Keratinocyte (primary cell): ENCODE measurements at regions not wholly inside any gene's neighbourhood (a gene's known extent, or its start where the extent isn't known, plus 50 kb on each side); places are given as distances from the start of the nearest gene placed in this dataset.

Source experiments
- DNase-seq: peaks from one replicate; pipeline ENCODE4 v3.0.0-alpha.2; 2011; ENCODE audit warnings: low read depth, missing footprints, low spot score
- FAIRE-seq: peaks from 2 replicates; lab custom pipeline; 2011; peaks lifted over from hg19 to GRCh38; lab: Jason Lieb, UNC
- H2AFZ ChIP-seq: 2 replicates; pipeline ENCODE4 v1.6.0; 2012; ENCODE audit warnings: low read length, control low read depth, inconsistent platforms; ENCODE audit not compliant: control insufficient read depth
- H3K27ac ChIP-seq: 2 replicates; pipeline ENCODE4 v1.5.1; 2011; ENCODE audit warnings: low read length; ENCODE audit not compliant: control insufficient read depth, insufficient read depth
- H3K27me3 ChIP-seq: 3 replicates; pipeline ENCODE4 v1.6.0; 2011; ENCODE audit warnings: low read length; ENCODE audit not compliant: control insufficient read depth, insufficient read depth; ENCODE audit errors: extremely low read depth
- H3K36me3 ChIP-seq, 2 experiments: 2 replicates in 1 of 2; 3 replicates in 1 of 2; pipeline ENCODE4 v1.5.1; 2011; ENCODE audit warnings: low read length in 2 of 2, mild to moderate bottlenecking in 1 of 2; ENCODE audit not compliant: control insufficient read depth in 2 of 2, insufficient read depth in 2 of 2; ENCODE audit errors: extremely low read depth in 1 of 2
- H3K4me1 ChIP-seq: 3 replicates; pipeline ENCODE4 v1.5.1; 2011; ENCODE audit warnings: low read length; ENCODE audit not compliant: control insufficient read depth, insufficient read depth; ENCODE audit errors: extremely low read depth
- H3K4me2 ChIP-seq: 3 replicates; pipeline ENCODE4 v1.6.0; 2011; ENCODE audit warnings: low read depth, low read length; ENCODE audit not compliant: control insufficient read depth, insufficient read depth; ENCODE audit errors: extremely low read depth
- H3K4me3 ChIP-seq, 3 experiments: fragments of 200-600 bp in 1 of 3; sonication (generic) in 1 of 3; 2 replicates in 2 of 3; 3 replicates in 1 of 3; pipeline ENCODE4 v1.5.1; 2011 to 2016; ENCODE audit warnings: low read length in 3 of 3, mild to moderate bottlenecking in 3 of 3, control low read depth in 2 of 3, inconsistent platforms in 1 of 3, low read depth in 1 of 3, mixed read lengths in 1 of 3, mixed run types in 1 of 3, moderate library complexity in 1 of 3; ENCODE audit not compliant: control insufficient read depth in 2 of 3, insufficient read depth in 2 of 3; ENCODE audit errors: extremely low read depth in 1 of 3
- H3K79me2 ChIP-seq: 2 replicates; pipeline ENCODE4 v1.6.0; 2012; ENCODE audit warnings: low read length; ENCODE audit not compliant: control insufficient read depth, insufficient read depth
- H3K9ac ChIP-seq: 3 replicates; pipeline ENCODE4 v1.6.0; 2011; ENCODE audit warnings: low read length; ENCODE audit not compliant: control insufficient read depth, insufficient read depth; ENCODE audit errors: extremely low read depth
- H3K9me1 ChIP-seq: 3 replicates; pipeline ENCODE4 v1.6.0; 2011; ENCODE audit warnings: low read length; ENCODE audit not compliant: control insufficient read depth, insufficient read depth; ENCODE audit errors: extremely low read depth
- H3K9me3 ChIP-seq: 2 replicates; pipeline ENCODE4 v1.5.1; 2012; ENCODE audit warnings: low read depth, low read length; ENCODE audit not compliant: control insufficient read depth
- H4K20me1 ChIP-seq: 3 replicates; pipeline ENCODE4 v1.6.0; 2011; ENCODE audit warnings: low read length; ENCODE audit not compliant: control insufficient read depth, insufficient read depth; ENCODE audit errors: extremely low read depth
- EZH2 ChIP-seq: IDR thresholded peaks from one replicate; pipeline ENCODE4 v1.6.1; 2012; ENCODE audit warnings: inconsistent platforms, mild to moderate bottlenecking, low read length, moderate library complexity
- dilution Hi-C: fragments of 300-500 bp; cut with MboI; formaldehyde crosslinking; loops from one replicate; pipeline ENCODE4 v1.7.0; 2020; ENCODE audit warnings: low sequenced_read_pairs; ENCODE audit not compliant: extremely low pct_ligation_motif_present
- TF ChIP-seq, protein P1 (sequence below), 3 experiments: IDR thresholded peaks in 1 of 3; conservative IDR thresholded peaks in 1 of 3; optimal IDR thresholded peaks in 1 of 3; 2 replicates in 2 of 3; 3 replicates in 1 of 3; pipeline versions ENCODE3 to v1.5.1; 2011; ENCODE audit warnings: low read length in 3 of 3, mild to moderate bottlenecking in 3 of 3, moderate library complexity in 2 of 3, control low read depth in 1 of 3, inconsistent platforms in 1 of 3; ENCODE audit not compliant: insufficient read depth in 2 of 3; ENCODE audit errors: extremely low read depth in 1 of 3

DNA sequence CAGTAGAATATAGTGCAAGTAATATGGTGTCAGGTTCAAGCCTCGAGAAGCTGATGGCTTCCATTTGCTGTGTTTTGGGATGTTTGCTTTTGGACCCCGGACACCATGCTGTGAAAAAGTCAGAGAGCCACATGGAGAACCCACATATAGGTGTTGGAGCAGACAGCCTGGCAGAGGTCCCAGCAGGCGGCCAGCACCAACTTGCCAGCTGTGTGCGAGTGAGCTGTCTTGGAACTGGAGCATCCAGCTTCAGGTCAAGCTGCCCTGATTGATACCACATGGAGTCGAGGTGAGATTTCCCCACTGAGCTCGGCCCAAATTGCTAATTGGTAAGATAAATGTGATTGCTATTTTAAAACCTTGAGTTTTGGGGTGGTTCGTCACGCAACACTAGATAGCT lies 185.7 kb upstream of the TBL1XR1 start:
- H3K9me3 ChIP-seq, result peaks cover 2% of the 10 kb centered on the region
- DNase-seq (no peak), FAIRE-seq (peak; percentile 92)
- no peaks in the 10 kb centered on the region for H4K20me1 ChIP-seq
- peak overlapping the region; percentile 2 for H2AFZ ChIP-seq
- H3K79me2 ChIP-seq, result no peaks in the 10 kb centered on the region
- dilution Hi-C loops, result no loop called here
- no peak for TF ChIP-seq EZH2
- TF ChIP-seq, protein P1, sequence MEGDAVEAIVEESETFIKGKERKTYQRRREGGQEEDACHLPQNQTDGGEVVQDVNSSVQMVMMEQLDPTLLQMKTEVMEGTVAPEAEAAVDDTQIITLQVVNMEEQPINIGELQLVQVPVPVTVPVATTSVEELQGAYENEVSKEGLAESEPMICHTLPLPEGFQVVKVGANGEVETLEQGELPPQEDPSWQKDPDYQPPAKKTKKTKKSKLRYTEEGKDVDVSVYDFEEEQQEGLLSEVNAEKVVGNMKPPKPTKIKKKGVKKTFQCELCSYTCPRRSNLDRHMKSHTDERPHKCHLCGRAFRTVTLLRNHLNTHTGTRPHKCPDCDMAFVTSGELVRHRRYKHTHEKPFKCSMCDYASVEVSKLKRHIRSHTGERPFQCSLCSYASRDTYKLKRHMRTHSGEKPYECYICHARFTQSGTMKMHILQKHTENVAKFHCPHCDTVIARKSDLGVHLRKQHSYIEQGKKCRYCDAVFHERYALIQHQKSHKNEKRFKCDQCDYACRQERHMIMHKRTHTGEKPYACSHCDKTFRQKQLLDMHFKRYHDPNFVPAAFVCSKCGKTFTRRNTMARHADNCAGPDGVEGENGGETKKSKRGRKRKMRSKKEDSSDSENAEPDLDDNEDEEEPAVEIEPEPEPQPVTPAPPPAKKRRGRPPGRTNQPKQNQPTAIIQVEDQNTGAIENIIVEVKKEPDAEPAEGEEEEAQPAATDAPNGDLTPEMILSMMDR (optimal IDR thresholded peaks at IDR 0.05 in 1 of 3, IDR thresholded peaks at IDR 0.05 in 1 of 3, conservative IDR thresholded peaks at IDR 0.05 in 1 of 3; ENCODE audit: extremely low read depth in 1 of 3, insufficient read depth in 2 of 3, low read length in 3 of 3), result no peak
- H3K9ac ChIP-seq, result no peak overlapping the region
- H3K36me3 ChIP-seq, result no peaks in the 10 kb centered on the region
- H3K4me2 ChIP-seq, result no peak overlapping the region
- H3K4me1 ChIP-seq, result peaks cover 18% of the 10 kb centered on the region
- no peak overlapping the region for H3K27ac ChIP-seq
- no peaks in the 10 kb centered on the region for H3K27me3 ChIP-seq
- H3K9me1 ChIP-seq, result no peaks in the 10 kb centered on the region
- no peak overlapping the region for H3K4me3 ChIP-seq

DNA sequence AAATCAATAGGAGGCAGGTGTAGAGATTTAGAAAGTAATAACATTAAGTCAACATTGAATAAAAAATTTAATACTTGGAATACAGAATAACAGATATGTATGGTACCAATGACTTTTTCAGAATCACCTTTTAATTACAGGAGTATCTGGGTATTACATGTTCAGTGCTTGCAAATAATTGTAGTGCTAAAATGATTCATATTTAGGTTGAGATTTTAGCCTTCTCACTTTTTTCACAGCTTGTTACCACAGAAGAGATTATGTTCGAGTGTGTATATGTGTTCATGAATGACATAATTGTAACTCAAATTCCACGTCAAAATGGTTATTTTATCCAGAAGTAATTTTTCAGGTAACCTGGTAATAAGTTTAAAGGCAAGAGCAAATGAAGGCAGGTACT lies 187.9 kb upstream of the TBL1XR1 start:
- no peaks in the 10 kb centered on the region for H3K79me2 ChIP-seq
- DNase-seq (no peak), FAIRE-seq (no peak)
- no peak overlapping the region for H2AFZ ChIP-seq
- no peaks in the 10 kb centered on the region for H4K20me1 ChIP-seq
- no peak for TF ChIP-seq EZH2
- TF ChIP-seq, protein P1 (optimal IDR thresholded peaks at IDR 0.05 in 1 of 3, IDR thresholded peaks at IDR 0.05 in 1 of 3, conservative IDR thresholded peaks at IDR 0.05 in 1 of 3; ENCODE audit: extremely low read depth in 1 of 3, insufficient read depth in 2 of 3, low read length in 3 of 3), result no peak
- H3K36me3 ChIP-seq, result no peaks in the 10 kb centered on the region
- H3K4me3 ChIP-seq, result no peak overlapping the region
- no peaks in the 10 kb centered on the region for H3K9me1 ChIP-seq
- peaks cover 1% of the 10 kb centered on the region for H3K9me3 ChIP-seq
- no peaks in the 10 kb centered on the region for H3K27me3 ChIP-seq
- no peak overlapping the region for H3K27ac ChIP-seq
- H3K4me2 ChIP-seq, result no peak overlapping the region
- H3K9ac ChIP-seq, result no peak overlapping the region
- dilution Hi-C loops, result no loop called here
- peaks cover 18% of the 10 kb centered on the region for H3K4me1 ChIP-seq
